ENCODE measurements at regions not wholly inside any gene's neighbourhood (a gene's known extent, or its start where the extent isn't known, plus 50 kb on each side); places are given as distances from the start of the nearest gene placed in this dataset.

- Histone ChIP-seq H3K9me3 (ENCODE audit: control insufficient read depth in 2 of 2, low read length in 2 of 2) (no peaks in the 10 kb centered on the region), H3K27me3 (ENCODE audit: control insufficient read depth in 1 of 2, insufficient read depth in 2 of 2, low read length in 2 of 2) (no peaks in the 10 kb centered on the region), H3K27ac (ENCODE audit: low read length) (no peak overlapping the region), H3K4me3 (ENCODE audit: low read length in 2 of 2) (no peak overlapping the region), H3K9ac (ENCODE audit: low read length in 2 of 2) (no peak overlapping the region), H3K4me1 (ENCODE audit: control insufficient read depth, insufficient read depth, low read length) (no peaks in the 10 kb centered on the region), H3K36me3 (ENCODE audit: control insufficient read depth in 2 of 2, insufficient read depth in 2 of 2, low read length in 2 of 2) (no peaks in the 10 kb centered on the region)
Observed at GRCh38 chr16:52055381-52055780, 491.6 kb downstream of the TOX3 start.

DNA sequence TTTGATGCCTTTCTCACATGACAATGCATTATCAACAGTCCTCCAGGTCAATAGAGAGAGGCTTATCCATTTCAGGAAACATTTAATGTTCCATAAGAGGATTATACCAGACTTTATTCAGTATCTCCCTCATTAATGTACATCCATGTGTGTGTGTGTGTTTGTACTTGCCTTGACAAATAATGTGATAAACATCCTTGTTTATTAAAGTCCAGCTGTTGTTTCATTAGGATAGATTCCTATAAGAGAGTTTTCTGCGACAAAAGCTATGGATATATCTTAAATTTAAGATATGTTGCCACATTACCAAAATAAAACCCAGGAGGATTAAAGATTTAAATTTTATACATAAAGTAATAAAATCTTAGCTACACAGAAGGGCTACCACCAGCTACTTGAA lies 492.6 kb downstream of the TOX3 start:
- no peaks in the 10 kb centered on the region for H3K9me3 ChIP-seq (ENCODE audit: control insufficient read depth in 2 of 2, low read length in 2 of 2)
- H3K27ac ChIP-seq (ENCODE audit: low read length), result no peak overlapping the region
- H3K36me3 ChIP-seq (ENCODE audit: control insufficient read depth in 2 of 2, insufficient read depth in 2 of 2, low read length in 2 of 2), result no peaks in the 10 kb centered on the region
- no peak overlapping the region for H3K9ac ChIP-seq (ENCODE audit: low read length in 2 of 2)
- H3K4me3 ChIP-seq (ENCODE audit: low read length in 2 of 2), result no peak overlapping the region
- H3K4me1 ChIP-seq (ENCODE audit: control insufficient read depth, insufficient read depth, low read length), result no peaks in the 10 kb centered on the region
- no peaks in the 10 kb centered on the region for H3K27me3 ChIP-seq (ENCODE audit: control insufficient read depth in 1 of 2, insufficient read depth in 2 of 2, low read length in 2 of 2)

DNA sequence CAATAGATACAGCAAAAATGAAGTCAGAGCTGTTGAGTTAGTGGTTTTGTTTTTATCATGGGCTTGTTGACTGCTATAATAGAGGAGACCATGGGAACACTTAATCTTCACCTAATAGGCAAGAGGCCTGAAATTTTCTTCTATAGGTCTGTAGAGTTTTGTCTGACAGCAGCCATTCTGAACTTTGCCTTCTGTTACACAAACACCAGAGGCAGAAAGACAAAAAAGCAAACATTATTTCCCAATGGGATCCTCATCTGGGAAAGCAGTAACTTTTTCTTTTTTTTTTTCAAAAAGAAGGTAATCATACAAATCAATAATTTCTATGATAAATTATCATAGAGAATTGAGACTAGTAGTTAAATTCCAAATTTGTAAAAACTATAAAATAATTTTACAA lies 494.1 kb downstream of the TOX3 start:
- Histone ChIP-seq H3K9ac (ENCODE audit: low read length in 2 of 2) (no peak overlapping the region), H3K4me3 (ENCODE audit: low read length in 2 of 2) (no peak overlapping the region), H3K27me3 (ENCODE audit: control insufficient read depth in 1 of 2, insufficient read depth in 2 of 2, low read length in 2 of 2) (no peaks in the 10 kb centered on the region), H3K9me3 (ENCODE audit: control insufficient read depth in 2 of 2, low read length in 2 of 2) (no peaks in the 10 kb centered on the region), H3K36me3 (ENCODE audit: control insufficient read depth in 2 of 2, insufficient read depth in 2 of 2, low read length in 2 of 2) (no peaks in the 10 kb centered on the region), H3K4me1 (ENCODE audit: control insufficient read depth, insufficient read depth, low read length) (no peaks in the 10 kb centered on the region), H3K27ac (ENCODE audit: low read length) (no peak overlapping the region)

GRCh38 chr16:52051414-52052172 lies 495.4 kb downstream of the TOX3 start:
- Histone ChIP-seq H3K4me3 (ENCODE audit: low read length in 2 of 2) (no peak overlapping the region), H3K27me3 (ENCODE audit: control insufficient read depth in 1 of 2, insufficient read depth in 2 of 2, low read length in 2 of 2) (no peaks in the 10 kb centered on the region), H3K36me3 (ENCODE audit: control insufficient read depth in 2 of 2, insufficient read depth in 2 of 2, low read length in 2 of 2) (no peaks in the 10 kb centered on the region), H3K9me3 (ENCODE audit: control insufficient read depth in 2 of 2, low read length in 2 of 2) (peaks cover 2 to 5% of the 10 kb centered on the region in 2 donors), H3K9ac (ENCODE audit: low read length in 2 of 2) (no peak overlapping the region), H3K4me1 (ENCODE audit: control insufficient read depth, insufficient read depth, low read length) (no peaks in the 10 kb centered on the region), H3K27ac (ENCODE audit: low read length) (no peak overlapping the region)

DNA sequence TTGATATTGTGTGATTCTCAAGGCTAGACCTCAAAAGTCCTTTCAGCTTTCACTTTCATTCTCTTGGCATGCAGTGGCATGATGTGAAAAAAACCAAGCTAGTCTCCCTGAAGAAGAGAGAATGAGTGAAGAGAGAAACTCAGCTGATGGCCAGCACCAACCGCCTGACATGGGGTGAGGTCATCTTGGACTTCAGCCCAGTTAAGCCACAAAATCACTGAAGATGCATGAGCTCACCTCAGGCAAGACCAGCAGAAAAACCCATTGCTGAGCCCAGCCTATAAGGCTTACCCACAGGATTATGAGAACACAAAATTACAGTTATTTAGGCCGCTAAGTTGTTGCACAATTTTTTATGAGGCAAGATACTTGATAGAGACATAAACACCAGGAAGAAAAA lies 496.5 kb downstream of the TOX3 start:
- Histone ChIP-seq H3K9ac (ENCODE audit: low read length in 2 of 2) (no peak overlapping the region), H3K9me3 (ENCODE audit: control insufficient read depth in 2 of 2, low read length in 2 of 2) (peaks cover 5 to 6% of the 10 kb centered on the region in 2 donors), H3K36me3 (ENCODE audit: control insufficient read depth in 2 of 2, insufficient read depth in 2 of 2, low read length in 2 of 2) (no peaks in the 10 kb centered on the region), H3K4me3 (ENCODE audit: low read length in 2 of 2) (no peak overlapping the region), H3K27me3 (ENCODE audit: control insufficient read depth in 1 of 2, insufficient read depth in 2 of 2, low read length in 2 of 2) (no peaks in the 10 kb centered on the region), H3K4me1 (ENCODE audit: control insufficient read depth, insufficient read depth, low read length) (no peaks in the 10 kb centered on the region), H3K27ac (ENCODE audit: low read length) (no peak overlapping the region)

- Histone ChIP-seq H3K36me3 (ENCODE audit: control insufficient read depth in 2 of 2, insufficient read depth in 2 of 2, low read length in 2 of 2) (no peaks in the 10 kb centered on the region), H3K4me1 (ENCODE audit: control insufficient read depth, insufficient read depth, low read length) (no peaks in the 10 kb centered on the region), H3K4me3 (ENCODE audit: low read length in 2 of 2) (no peak overlapping the region), H3K27me3 (ENCODE audit: control insufficient read depth in 1 of 2, insufficient read depth in 2 of 2, low read length in 2 of 2) (no peaks in the 10 kb centered on the region), H3K9me3 (ENCODE audit: control insufficient read depth in 2 of 2, low read length in 2 of 2) (no peaks in the 10 kb centered on the region), H3K27ac (ENCODE audit: low read length) (no peak overlapping the region), H3K9ac (ENCODE audit: low read length in 2 of 2) (no peak overlapping the region)
Observed at GRCh38 chr16:52035436-52035835, 511.5 kb downstream of the TOX3 start.

DNA sequence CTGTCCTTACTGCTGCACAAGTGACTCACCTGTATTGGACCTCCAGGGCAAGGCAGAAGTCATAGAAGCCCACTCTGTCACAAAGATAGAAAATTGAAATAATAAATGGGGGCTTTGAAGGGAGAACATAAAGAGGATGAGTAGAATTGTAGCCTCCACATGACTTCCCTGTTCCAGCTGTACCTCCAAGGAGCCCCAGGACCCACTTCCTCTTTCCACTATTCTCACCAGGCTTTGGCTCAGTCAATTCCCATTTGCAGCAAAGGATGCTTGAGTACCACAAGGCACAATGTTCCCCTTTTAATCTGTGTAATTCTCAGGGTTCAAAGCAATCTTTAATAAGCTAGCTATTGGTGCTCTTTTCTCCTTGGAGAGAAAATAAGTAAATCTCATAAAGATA lies 512.1 kb downstream of the TOX3 start:
- Histone ChIP-seq H3K4me1 (ENCODE audit: control insufficient read depth, insufficient read depth, low read length) (no peaks in the 10 kb centered on the region), H3K9ac (ENCODE audit: low read length in 2 of 2) (no peak overlapping the region), H3K27me3 (ENCODE audit: control insufficient read depth in 1 of 2, insufficient read depth in 2 of 2, low read length in 2 of 2) (no peaks in the 10 kb centered on the region), H3K4me3 (ENCODE audit: low read length in 2 of 2) (no peak overlapping the region), H3K36me3 (ENCODE audit: control insufficient read depth in 2 of 2, insufficient read depth in 2 of 2, low read length in 2 of 2) (no peaks in the 10 kb centered on the region), H3K27ac (ENCODE audit: low read length) (no peak overlapping the region), H3K9me3 (ENCODE audit: control insufficient read depth in 2 of 2, low read length in 2 of 2) (no peaks in the 10 kb centered on the region)

DNA sequence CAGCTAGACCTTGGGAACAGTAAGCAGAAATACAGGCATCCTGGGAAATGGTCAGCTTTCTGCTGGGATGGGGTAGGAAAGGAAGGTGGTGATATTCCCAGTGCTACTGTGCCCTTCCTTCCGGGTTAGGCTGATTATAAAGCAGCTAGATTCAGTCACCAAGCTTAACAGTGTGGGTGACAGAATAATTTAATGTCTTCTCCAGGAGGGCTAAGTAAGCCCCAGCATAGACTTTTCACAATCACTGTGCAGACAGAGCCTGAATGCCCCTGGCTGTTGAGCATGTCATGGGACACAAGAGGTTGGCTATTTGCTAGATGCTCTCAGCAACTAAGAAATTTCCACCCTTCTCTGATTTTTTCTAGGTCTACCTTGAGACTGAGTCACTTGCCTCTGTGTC lies 513.0 kb downstream of the TOX3 start:
- H3K36me3 ChIP-seq (ENCODE audit: control insufficient read depth in 2 of 2, insufficient read depth in 2 of 2, low read length in 2 of 2), result no peaks in the 10 kb centered on the region
- H3K27me3 ChIP-seq (ENCODE audit: control insufficient read depth in 1 of 2, insufficient read depth in 2 of 2, low read length in 2 of 2), result no peaks in the 10 kb centered on the region
- no peak overlapping the region for H3K27ac ChIP-seq (ENCODE audit: low read length)
- H3K9me3 ChIP-seq (ENCODE audit: control insufficient read depth in 2 of 2, low read length in 2 of 2), result no peaks in the 10 kb centered on the region
- H3K4me3 ChIP-seq (ENCODE audit: low read length in 2 of 2), result no peak overlapping the region
- H3K4me1 ChIP-seq (ENCODE audit: control insufficient read depth, insufficient read depth, low read length), result no peaks in the 10 kb centered on the region
- H3K9ac ChIP-seq (ENCODE audit: low read length in 2 of 2), result no peak overlapping the region

- H3K4me3 ChIP-seq (ENCODE audit: low read length in 2 of 2), result no peak overlapping the region
- no peaks in the 10 kb centered on the region for H3K9me3 ChIP-seq (ENCODE audit: control insufficient read depth in 2 of 2, low read length in 2 of 2)
- H3K27me3 ChIP-seq (ENCODE audit: control insufficient read depth in 1 of 2, insufficient read depth in 2 of 2, low read length in 2 of 2), result no peaks in the 10 kb centered on the region
- no peak overlapping the region for H3K27ac ChIP-seq (ENCODE audit: low read length)
- H3K4me1 ChIP-seq (ENCODE audit: control insufficient read depth, insufficient read depth, low read length), result no peaks in the 10 kb centered on the region
- H3K36me3 ChIP-seq (ENCODE audit: control insufficient read depth in 2 of 2, insufficient read depth in 2 of 2, low read length in 2 of 2), result no peaks in the 10 kb centered on the region
- H3K9ac ChIP-seq (ENCODE audit: low read length in 2 of 2), result no peak overlapping the region
Observed at GRCh38 chr16:52022980-52023379, 524.0 kb downstream of the TOX3 start.

DNA sequence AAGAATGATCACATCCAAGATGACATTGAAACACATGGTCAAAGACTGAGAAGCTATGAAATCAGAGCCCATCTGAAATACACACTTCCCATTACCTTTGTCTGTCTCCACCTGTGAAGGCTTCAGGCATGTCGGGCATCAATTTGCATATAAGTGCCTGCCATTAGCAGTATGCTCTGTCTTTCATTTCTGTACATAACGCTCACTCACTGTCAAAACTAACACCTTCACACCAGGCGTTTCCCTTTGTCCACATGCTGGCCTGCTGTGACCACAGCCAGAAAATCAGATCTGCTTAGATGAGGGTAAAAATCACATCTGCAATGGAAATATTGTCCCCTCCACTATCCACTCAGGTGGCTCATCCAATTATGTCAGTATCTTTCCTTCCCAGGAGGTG lies 524.8 kb downstream of the TOX3 start:
- H3K9ac ChIP-seq (ENCODE audit: low read length in 2 of 2), result no peak overlapping the region

DNA sequence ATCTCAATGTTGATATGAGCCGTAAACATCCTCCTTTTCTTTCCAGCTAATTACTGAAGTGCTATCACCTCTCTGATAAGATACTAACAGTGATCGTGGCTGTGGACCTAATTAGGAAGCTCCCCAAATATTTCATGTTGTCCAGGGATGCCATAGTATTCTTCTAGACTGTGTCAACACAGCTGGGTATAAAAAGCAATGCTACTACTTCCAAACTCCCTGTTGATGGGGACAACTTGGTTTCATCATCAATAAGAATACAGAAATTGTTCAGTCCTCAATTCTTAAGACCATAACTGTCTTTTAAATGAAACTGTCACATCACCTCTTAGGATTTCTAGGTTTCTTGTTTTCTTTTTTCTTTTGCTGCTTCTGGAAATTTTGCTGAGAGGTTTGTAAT lies 530.6 kb downstream of the TOX3 start:
- Histone ChIP-seq H3K4me3 (ENCODE audit: low read length in 2 of 2) (no peak overlapping the region), H3K9ac (ENCODE audit: low read length in 2 of 2) (no peak overlapping the region), H3K36me3 (ENCODE audit: control insufficient read depth in 2 of 2, insufficient read depth in 2 of 2, low read length in 2 of 2) (no peaks in the 10 kb centered on the region), H3K9me3 (ENCODE audit: control insufficient read depth in 2 of 2, low read length in 2 of 2) (peaks cover 0 to 2% of the 10 kb centered on the region in 2 donors), H3K4me1 (ENCODE audit: control insufficient read depth, insufficient read depth, low read length) (no peaks in the 10 kb centered on the region), H3K27me3 (ENCODE audit: control insufficient read depth in 1 of 2, insufficient read depth in 2 of 2, low read length in 2 of 2) (no peaks in the 10 kb centered on the region), H3K27ac (ENCODE audit: low read length) (no peak overlapping the region)

More for the DNA sequence above, 524.8 kb downstream of the TOX3 start:
- Histone ChIP-seq H3K27ac (ENCODE audit: low read length) (no peak overlapping the region), H3K4me1 (ENCODE audit: control insufficient read depth, insufficient read depth, low read length) (no peaks in the 10 kb centered on the region), H3K9me3 (ENCODE audit: control insufficient read depth in 2 of 2, low read length in 2 of 2) (no peaks in the 10 kb centered on the region), H3K27me3 (ENCODE audit: control insufficient read depth in 1 of 2, insufficient read depth in 2 of 2, low read length in 2 of 2) (no peaks in the 10 kb centered on the region), H3K36me3 (ENCODE audit: control insufficient read depth in 2 of 2, insufficient read depth in 2 of 2, low read length in 2 of 2) (no peaks in the 10 kb centered on the region), H3K4me3 (ENCODE audit: low read length in 2 of 2) (no peak overlapping the region)

Data from stomach smooth muscle (tissue), 2 donors.